B cell (primary cell): ENCODE measurements at regions not wholly inside any gene's neighbourhood (a gene's known extent, or its start where the extent isn't known, plus 50 kb on each side); places are given as distances from the start of the nearest gene placed in this dataset.

Experiments
- ATAC-seq: fragments of 200-7000 bp; cut with Tn5 transposase; one replicate; pipeline ENCODE4 v1.10.0; 2021; ENCODE audit warnings: low read depth, mild to moderate bottlenecking, moderate number of reproducible peaks, moderate library complexity
- CTCF ChIA-PET: fragments of 350-600 bp; sonication (Branson Sonifier 250); formaldehyde crosslinking; loops from one replicate; lab custom pipeline; 2021; ENCODE audit warnings: antibody characterized with exemption, inconsistent platforms; lab: Charles Lee
- POLR2A ChIA-PET: fragments of 350-600 bp; sonication (Branson Sonifier 250); formaldehyde crosslinking; loops from one replicate; lab custom pipeline; 2021; ENCODE audit warnings: antibody characterized with exemption; lab: Charles Lee
- DNase-seq: peaks from one replicate; pipeline ENCODE4 v3.0.0; 2013
- H2AFZ ChIP-seq: 2 replicates; pipeline ENCODE4 v1.6.1; 2012; ENCODE audit warnings: mild to moderate bottlenecking, low read depth, low read length; ENCODE audit not compliant: insufficient read depth, poor library complexity, severe bottlenecking
- H3K27ac ChIP-seq, 2 donors: 1 replicate in 1 of 2; 2 replicates in 1 of 2; pipeline ENCODE4 v1.5.1; 2012 to 2013; ENCODE audit warnings: low read length in 2 of 2, mild to moderate bottlenecking in 2 of 2, moderate library complexity in 1 of 2
- H3K27me3 ChIP-seq, 4 experiments: fragments of 200-600 bp in 1 of 4; sonication (generic) in 1 of 4; replicated peaks in 1 of 4; 1 replicate in 2 of 4; 2 replicates in 2 of 4; pipeline versions ENCODE4 v1.6.1 to v1.7.0; 2013 to 2016; ENCODE audit warnings: low read length in 3 of 4, mild to moderate bottlenecking in 2 of 4, mixed read lengths in 1 of 4, moderate library complexity in 1 of 4; ENCODE audit not compliant: insufficient read depth in 4 of 4, control insufficient read depth in 3 of 4; ENCODE audit errors: control extremely low read depth in 1 of 4
- H3K36me3 ChIP-seq, 2 experiments: replicated peaks in 1 of 2; 1 replicate in 1 of 2; 2 replicates in 1 of 2; pipeline versions ENCODE4 v1.6.1 to v1.7.1; 2013; ENCODE audit warnings: low read length in 1 of 2; ENCODE audit not compliant: insufficient read depth in 2 of 2, control insufficient read depth in 1 of 2; ENCODE audit errors: control extremely low read depth in 1 of 2, extremely low read depth in 1 of 2
- H3K4me1 ChIP-seq, 2 donors: fragments of 200-600 bp in 1 of 2; sonication (generic) in 1 of 2; 1 replicate in 1 of 2; 2 replicates in 1 of 2; pipeline versions ENCODE4 v1.5.1 to v1.6.1; 2013 to 2017; ENCODE audit warnings: low read length in 2 of 2; ENCODE audit not compliant: control insufficient read depth in 2 of 2, insufficient read depth in 2 of 2
- H3K4me2 ChIP-seq: replicated peaks from 2 replicates; pipeline ENCODE3; 2012; ENCODE audit warnings: mild to moderate bottlenecking, low read depth, low read length; ENCODE audit not compliant: poor library complexity, severe bottlenecking
- H3K4me3 ChIP-seq, 5 experiments: fragments of 200-600 bp in 1 of 5; sonication (generic) in 1 of 5; 1 replicate in 3 of 5; 2 replicates in 2 of 5; pipeline versions ENCODE4 v1.5.1 to v1.7.0; 2011 to 2016; ENCODE audit warnings: low read length in 4 of 5, mild to moderate bottlenecking in 4 of 5, low read depth in 2 of 5, control low read depth in 1 of 5, moderate library complexity in 1 of 5; ENCODE audit not compliant: insufficient read depth in 1 of 5; ENCODE audit errors: control extremely low read depth in 1 of 5, extremely low read depth in 1 of 5
- H3K79me2 ChIP-seq: fragments of 200-600 bp; sonication (generic); one replicate; pipeline ENCODE4 v1.6.0; 2016; ENCODE audit warnings: low read length; ENCODE audit not compliant: control insufficient read depth, insufficient read depth
- H3K9ac ChIP-seq: fragments of 200-600 bp; sonication (generic); 2 replicates; pipeline ENCODE4 v1.6.1; 2017; ENCODE audit warnings: mild to moderate bottlenecking, low read length, moderate library complexity
- H3K9me3 ChIP-seq, 3 donors: one replicate each; pipeline versions ENCODE4 v1.6.1 to v1.7.1; 2013; ENCODE audit warnings: low read length in 2 of 3; ENCODE audit not compliant: control insufficient read depth in 2 of 3, insufficient read depth in 1 of 3; ENCODE audit errors: control extremely low read depth in 1 of 3
- H4K20me1 ChIP-seq: 2 replicates; pipeline ENCODE4 v1.6.0; 2012; ENCODE audit warnings: mild to moderate bottlenecking, low read length; ENCODE audit not compliant: insufficient read depth, control insufficient read depth, poor library complexity, severe bottlenecking
- H3K27ac Mint-ChIP-seq: one replicate; pipeline ENCODE4 v1.8.0; 2021; ENCODE audit warnings: mixed read lengths
- H3K27me3 Mint-ChIP-seq: one replicate; pipeline ENCODE4 v1.8.0; 2021; ENCODE audit warnings: mixed read lengths
- H3K4me1 Mint-ChIP-seq: one replicate; pipeline ENCODE4 v1.8.0; 2021; ENCODE audit warnings: mixed read lengths
- H3K4me3 Mint-ChIP-seq: one replicate; pipeline ENCODE4 v1.8.0; 2021; ENCODE audit warnings: mixed read lengths
- H3K9me3 Mint-ChIP-seq: one replicate; pipeline ENCODE4 v1.8.0; 2022; ENCODE audit warnings: mixed read lengths; ENCODE audit not compliant: insufficient read depth
- EZH2 ChIP-seq: IDR thresholded peaks from 2 replicates; pipeline ENCODE4 v1.6.1; 2012; ENCODE audit warnings: borderline replicate concordance, low read depth, mild to moderate bottlenecking, moderate library complexity, low read length; ENCODE audit not compliant: insufficient read depth, poor library complexity, severe bottlenecking
- WGBS: methylation state at CpG from one replicate; pipeline ENCODE4 v1.1.5; 2013; ENCODE audit warnings: missing lambda C conversion rate; ENCODE audit not compliant: insufficient coverage; 5-methylcytosine and 5-hydroxymethylcytosine counted together
- intact Hi-C: fragments of 100-400 bp; cut with micrococcal nuclease; formaldehyde crosslinking; loops from one replicate; pipeline ENCODE4 v1.10.0; 2022
- TF ChIP-seq, protein P1 (sequence below): fragments of 200-600 bp; IDR thresholded peaks from one replicate; pipeline ENCODE4 v1.8.0; 2022; ENCODE audit warnings: antibody characterized with exemption, mild to moderate bottlenecking

DNA sequence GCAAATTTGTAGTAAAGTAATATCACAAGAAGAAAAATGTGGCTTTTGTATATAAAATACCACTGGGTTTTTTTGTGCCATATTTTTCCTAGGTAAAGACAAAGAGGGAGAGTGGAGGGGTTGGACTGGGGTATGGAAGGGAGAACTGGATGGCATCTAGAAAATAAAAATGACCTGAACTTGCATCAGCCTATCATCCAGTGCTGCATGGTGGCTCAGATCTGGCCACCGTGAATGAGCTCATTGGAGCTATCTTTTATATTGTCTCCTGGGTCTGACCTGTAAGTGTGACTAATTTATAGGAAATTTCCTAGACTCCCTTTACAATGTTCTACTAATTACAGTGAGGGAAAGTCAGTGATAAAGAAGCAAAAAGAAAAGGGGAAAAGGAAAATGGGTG, 369.0 kb downstream of the TMEM182 start:
- Mint-ChIP-seq H3K9me3 (no peaks in the 10 kb centered on the region), H3K27me3 (no peaks in the 10 kb centered on the region), H3K4me3 (no peak overlapping the region), H3K27ac (no peak overlapping the region), H3K4me1 (no peaks in the 10 kb centered on the region)
- DNase-seq: no peak
- WGBS: no CpG with 5 or more reads among the region's 1 CpG
- POLR2A ChIA-PET: no interaction called here
- no peaks in the 10 kb centered on the region for H3K79me2 ChIP-seq
- H4K20me1 ChIP-seq: no peaks in the 10 kb centered on the region
- H3K36me3 ChIP-seq: no peaks in the 10 kb centered on the region
- no peaks in the 10 kb centered on the region for H3K27me3 ChIP-seq
- H3K27ac ChIP-seq: no peak overlapping the region
- CTCF ChIA-PET: no interaction called here
- no peak overlapping the region for H3K4me2 ChIP-seq
- intact Hi-C loops: no loop called here
- ATAC-seq: no peak
- no peak overlapping the region for H2AFZ ChIP-seq
- H3K9me3 ChIP-seq: peaks cover 0 to 1% (median 0%) of the 10 kb centered on the region in 3 donors
- H3K4me3 ChIP-seq: no peak overlapping the region
- no peak for TF ChIP-seq EZH2
- TF ChIP-seq, protein P1, sequence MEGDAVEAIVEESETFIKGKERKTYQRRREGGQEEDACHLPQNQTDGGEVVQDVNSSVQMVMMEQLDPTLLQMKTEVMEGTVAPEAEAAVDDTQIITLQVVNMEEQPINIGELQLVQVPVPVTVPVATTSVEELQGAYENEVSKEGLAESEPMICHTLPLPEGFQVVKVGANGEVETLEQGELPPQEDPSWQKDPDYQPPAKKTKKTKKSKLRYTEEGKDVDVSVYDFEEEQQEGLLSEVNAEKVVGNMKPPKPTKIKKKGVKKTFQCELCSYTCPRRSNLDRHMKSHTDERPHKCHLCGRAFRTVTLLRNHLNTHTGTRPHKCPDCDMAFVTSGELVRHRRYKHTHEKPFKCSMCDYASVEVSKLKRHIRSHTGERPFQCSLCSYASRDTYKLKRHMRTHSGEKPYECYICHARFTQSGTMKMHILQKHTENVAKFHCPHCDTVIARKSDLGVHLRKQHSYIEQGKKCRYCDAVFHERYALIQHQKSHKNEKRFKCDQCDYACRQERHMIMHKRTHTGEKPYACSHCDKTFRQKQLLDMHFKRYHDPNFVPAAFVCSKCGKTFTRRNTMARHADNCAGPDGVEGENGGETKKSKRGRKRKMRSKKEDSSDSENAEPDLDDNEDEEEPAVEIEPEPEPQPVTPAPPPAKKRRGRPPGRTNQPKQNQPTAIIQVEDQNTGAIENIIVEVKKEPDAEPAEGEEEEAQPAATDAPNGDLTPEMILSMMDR: no peak
- H3K9ac ChIP-seq: no peak overlapping the region
- H3K4me1 ChIP-seq: no peaks in the 10 kb centered on the region

DNA sequence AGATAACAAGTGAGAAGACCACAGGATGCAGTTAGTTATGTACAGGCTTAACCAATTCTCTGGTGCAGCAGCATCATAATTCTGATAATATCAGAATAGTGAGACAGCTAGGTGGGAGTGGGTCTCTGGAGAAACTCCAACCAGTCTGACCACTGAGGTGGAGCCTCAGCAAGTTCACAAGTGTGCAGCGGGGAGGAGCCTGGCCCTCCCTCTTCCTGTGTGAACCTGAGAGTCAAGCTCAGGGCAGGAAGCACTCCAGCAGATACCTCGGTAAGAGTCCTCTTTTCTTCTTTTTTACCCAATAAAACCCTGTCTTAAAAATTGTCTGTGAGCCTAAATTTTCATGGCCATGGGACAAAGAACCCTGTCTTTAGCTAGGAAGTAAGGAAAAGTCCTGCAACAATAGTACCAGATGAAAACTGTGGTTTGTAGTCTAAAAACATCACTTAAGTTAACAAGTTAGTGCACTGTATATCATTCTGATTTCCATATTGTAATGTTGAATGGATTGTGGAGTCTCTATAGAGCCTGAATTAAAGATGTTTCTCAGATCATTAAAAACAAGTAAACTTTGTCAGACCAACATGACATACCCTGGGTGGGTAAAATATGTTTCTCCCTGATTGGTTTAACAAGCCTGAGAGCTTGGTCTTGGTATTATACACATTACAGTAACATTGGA, 370.8 kb downstream of the TMEM182 start:
- intact Hi-C loops: no loop called here
- Mint-ChIP-seq H3K27me3 (no peaks in the 10 kb centered on the region), H3K4me1 (no peaks in the 10 kb centered on the region), H3K27ac (no peak overlapping the region), H3K4me3 (no peak overlapping the region), H3K9me3 (no peaks in the 10 kb centered on the region)
- Histone ChIP-seq H3K4me2 (no peak overlapping the region), H3K9ac (no peak overlapping the region), H3K79me2 (no peaks in the 10 kb centered on the region), H2AFZ (no peak overlapping the region), H3K4me3 (no peak overlapping the region), H3K27ac (no peak overlapping the region), H3K9me3 (peaks cover 0 to 6% (median 1%) of the 10 kb centered on the region in 3 donors), H3K36me3 (no peaks in the 10 kb centered on the region), H3K4me1 (no peaks in the 10 kb centered on the region), H3K27me3 (no peaks in the 10 kb centered on the region), H4K20me1 (no peaks in the 10 kb centered on the region)
- WGBS: 70% methylated on average over 1 of the region's 2 CpGs
- TF ChIP-seq, protein P1: no peak
- TF ChIP-seq EZH2: no peak
- ChIA-PET POLR2A (no interaction called here), CTCF (no interaction called here)
- ATAC-seq (no peak), DNase-seq (no peak)
